Activated CD4-positive, alpha-beta T cell treated with anti-CD3 and anti-CD28 coated beads, Interleukin-2, amount 50 U/mL, for 1 hour (primary cell): ENCODE measurements at regions not wholly inside any gene's neighbourhood (a gene's known extent, or its start where the extent isn't known, plus 50 kb on each side); places are given as distances from the start of the nearest gene placed in this dataset.
"Not testable (repeated sequence)": the region's sequence is repeated elsewhere in the genome, so short reads cannot be mapped to it uniquely, and the experiment has no call there.

Experiments
- DNase-seq: peaks from one replicate; pipeline ENCODE4 v3.0.0-alpha.2; 2020

- DNase-seq = no peak
Measured at GRCh38 chr10:118918587-118918986, 110.9 kb upstream of the NANOS1 start.

GRCh38 chr10:118920206-118920605 lies 109.3 kb upstream of the NANOS1 start:
- DNase-seq = no peak

GRCh38 chr10:118922226-118922625 lies 107.3 kb upstream of the NANOS1 start:
- DNase-seq = no peak

- DNase-seq = no peak
Measured at GRCh38 chr10:118922972-118923371, 106.5 kb upstream of the NANOS1 start.

- no peak for DNase-seq
Measured at GRCh38 chr10:118924493-118924892, 105.0 kb upstream of the NANOS1 start.

GRCh38 chr10:118925404-118926071 lies 104.0 kb upstream of the NANOS1 start:
- no peak for DNase-seq

- DNase-seq = no peak
Measured at GRCh38 chr10:118926072-118926417, 103.5 kb upstream of the NANOS1 start.

- DNase-seq = no peak
Measured at GRCh38 chr10:118926441-118926840, 103.1 kb upstream of the NANOS1 start.

- DNase-seq = no peak
Measured at GRCh38 chr10:118926903-118927302, 102.6 kb upstream of the NANOS1 start.

GRCh38 chr10:118927321-118927720 lies 102.2 kb upstream of the NANOS1 start:
- DNase-seq = no peak

GRCh38 chr10:118930614-118931013 lies 98.9 kb upstream of the NANOS1 start:
- no peak for DNase-seq

GRCh38 chr10:118931436-118931835 lies 98.1 kb upstream of the NANOS1 start:
- DNase-seq = no peak

- not testable (repeated sequence) for DNase-seq
Measured at GRCh38 chr10:118932154-118932553, 97.4 kb upstream of the NANOS1 start.

- no peak for DNase-seq
Measured at GRCh38 chr10:118937226-118937625, 92.3 kb upstream of the NANOS1 start.

GRCh38 chr10:118939211-118940007 lies 90.1 kb upstream of the NANOS1 start:
- DNase-seq = no peak

GRCh38 chr10:118940386-118940785 lies 89.1 kb upstream of the NANOS1 start:
- DNase-seq = no peak

- DNase-seq = no peak
Measured at GRCh38 chr10:118943253-118943652, 86.3 kb upstream of the NANOS1 start.

GRCh38 chr10:118944959-118945633 lies 84.4 kb upstream of the NANOS1 start:
- DNase-seq = no peak

- no peak for DNase-seq
Measured at GRCh38 chr10:118948786-118949185, 80.7 kb upstream of the NANOS1 start.

- no peak for DNase-seq
Measured at GRCh38 chr10:118950190-118950680, 79.3 kb upstream of the NANOS1 start.

- no peak for DNase-seq
Measured at GRCh38 chr10:118950997-118951637, 78.4 kb upstream of the NANOS1 start.

GRCh38 chr10:118952493-118953295 lies 76.8 kb upstream of the NANOS1 start:
- no peak for DNase-seq
